HG02759 (cell line): ENCODE measurements at regions not wholly inside any gene's neighbourhood (a gene's known extent, or its start where the extent isn't known, plus 50 kb on each side); places are given as distances from the start of the nearest gene placed in this dataset.
A peak's percentile ranks its signal among the peaks of the same experiment; 100 is the strongest.

ENCODE experiments used
- ATAC-seq: cut with Tn5 transposase; IDR thresholded peaks from one replicate; pipeline ENCODE4 v1.9.1; 2021; ENCODE audit warnings: mild to moderate bottlenecking, moderate library complexity; ENCODE audit not compliant: unreplicated experiment

DNA sequence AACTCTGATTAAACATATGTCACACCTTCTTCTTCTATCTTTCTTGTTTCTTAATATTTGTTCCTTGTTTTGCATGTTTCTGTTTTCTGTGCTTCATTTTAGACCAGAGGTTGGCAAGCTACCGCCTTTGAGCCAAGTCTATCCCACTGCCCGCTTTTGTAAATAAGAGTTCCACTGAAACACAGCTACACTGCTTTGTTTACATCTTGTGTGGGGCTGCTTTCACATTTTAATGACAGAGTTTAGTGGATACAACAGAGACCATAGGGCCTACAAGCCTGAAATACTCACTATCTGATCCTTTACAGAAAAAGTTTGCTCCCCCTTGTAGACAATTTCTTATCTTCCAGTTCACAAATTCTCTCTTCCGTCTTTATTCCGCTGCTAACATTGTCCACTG is 109.4 kb upstream of the SPACA1 start:
- ATAC-seq: no peak

DNA sequence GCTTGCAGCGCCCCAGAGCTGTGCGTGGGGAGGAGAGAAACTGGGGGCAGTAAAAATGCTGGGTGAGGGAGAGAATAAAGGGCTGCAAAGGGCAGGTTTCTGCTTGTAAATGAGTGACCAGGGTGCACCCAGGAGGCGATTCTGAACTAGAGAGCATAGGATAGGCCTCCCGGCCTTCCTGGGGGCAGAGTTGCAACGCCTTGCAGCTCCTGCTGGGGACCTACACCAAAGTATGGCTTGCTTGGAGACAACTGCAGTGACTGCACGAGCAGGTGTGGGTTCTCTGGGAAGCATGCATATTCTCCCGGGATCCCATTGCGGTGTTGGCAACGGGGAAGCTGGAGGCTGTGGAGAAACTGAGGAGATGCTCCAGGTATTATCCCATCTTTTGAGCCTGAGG is 111.6 kb upstream of the SPACA1 start:
- ATAC-seq: no peak

GRCh38 chr6:87935196-87935595 is 112.4 kb upstream of the SPACA1 start:
- ATAC-seq: no peak

DNA sequence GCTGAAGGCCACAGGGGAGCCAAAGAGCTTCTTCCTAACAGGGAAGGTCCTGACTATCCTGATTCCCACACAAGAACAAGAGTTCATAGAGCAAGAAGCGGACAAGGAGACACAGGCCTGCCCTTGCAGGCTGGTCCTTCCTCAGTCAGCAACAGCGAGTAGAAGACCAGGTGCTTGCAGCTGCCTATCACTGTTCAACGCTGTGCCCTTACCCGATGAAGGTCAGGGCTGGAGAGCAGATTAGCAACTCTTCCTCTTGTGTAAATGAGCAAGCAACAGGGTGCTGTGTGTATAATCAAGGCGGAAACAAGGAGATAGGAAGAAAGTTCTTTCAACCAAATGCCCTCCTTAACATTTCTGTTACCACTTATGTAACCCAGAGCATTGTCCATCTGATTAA is 115.3 kb upstream of the SPACA1 start:
- no peak for ATAC-seq

- peak; percentile 65 for ATAC-seq
Observed at GRCh38 chr6:87929843-87930288, 117.8 kb upstream of the SPACA1 start.

DNA sequence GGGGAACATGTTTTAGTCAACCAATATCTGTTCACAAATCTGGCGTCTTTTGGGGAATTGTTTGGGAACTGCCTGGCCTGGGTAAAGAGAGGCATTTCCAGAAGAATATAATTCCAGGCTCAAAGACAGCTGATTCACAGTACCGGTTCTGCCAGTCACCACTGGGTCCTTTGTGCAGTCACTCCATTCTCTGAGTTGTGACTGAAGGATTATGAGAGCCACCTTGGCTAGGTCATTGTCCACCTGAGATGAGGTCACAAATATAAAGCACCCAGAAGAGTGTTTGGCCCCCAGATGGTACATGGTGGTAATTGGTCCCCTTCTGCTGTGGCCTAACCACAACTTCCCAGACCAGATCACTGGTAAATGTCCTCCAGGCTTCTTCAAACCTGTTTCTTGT is 121.0 kb upstream of the SPACA1 start:
- no peak for ATAC-seq

DNA sequence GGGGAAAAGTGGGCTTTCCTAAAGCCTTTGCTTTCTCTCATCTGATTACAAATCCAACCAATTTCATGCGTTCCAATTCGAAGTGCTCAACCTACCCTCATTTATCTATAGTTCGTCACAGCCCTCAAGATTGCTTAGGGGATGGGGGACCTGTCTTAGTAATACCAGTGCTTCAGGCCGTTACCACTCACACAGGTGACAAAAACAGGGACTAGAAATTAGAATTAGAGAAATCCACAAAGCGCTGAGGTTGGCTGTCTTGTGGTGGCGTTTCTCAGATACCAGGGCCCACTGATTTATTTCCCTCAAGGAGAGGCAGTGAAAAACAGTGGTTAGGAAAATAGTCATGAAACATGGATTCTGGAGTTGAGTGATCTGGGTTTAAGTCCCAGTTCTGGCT is 121.6 kb upstream of the SPACA1 start:
- ATAC-seq: no peak

- ATAC-seq: peak; percentile 43
Observed at GRCh38 chr6:87925373-87926060, 122.1 kb upstream of the SPACA1 start.

GRCh38 chr6:87923389-87924050 is 124.1 kb upstream of the SPACA1 start:
- no peak for ATAC-seq

DNA sequence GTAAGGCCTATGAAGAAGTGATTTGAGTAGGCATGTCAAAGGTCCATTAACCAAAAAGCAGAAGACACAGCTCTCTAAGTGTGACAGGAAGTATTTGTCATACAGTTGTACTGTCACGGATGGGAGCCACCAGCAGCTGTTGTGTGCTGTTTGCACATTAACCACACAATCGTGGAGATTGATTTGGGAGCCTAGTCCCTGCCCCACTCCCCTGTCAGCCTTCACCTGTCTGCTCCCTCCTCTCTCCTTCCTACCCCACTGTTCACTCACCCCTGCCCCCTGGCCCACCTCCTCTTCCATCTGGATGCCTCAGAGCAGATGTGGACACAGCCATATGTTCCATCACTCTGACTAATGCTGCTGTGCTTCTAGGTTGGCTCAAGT is 124.7 kb upstream of the SPACA1 start:
- ATAC-seq: peak; percentile 76

- ATAC-seq: peak; percentile 9
Observed at GRCh38 chr6:87922196-87922946, 125.3 kb upstream of the SPACA1 start.

- no peak for ATAC-seq
Observed at GRCh38 chr6:87921034-87921433, 126.6 kb upstream of the SPACA1 start.

- ATAC-seq: no peak
Observed at GRCh38 chr6:87920245-87920644, 127.4 kb upstream of the SPACA1 start.

DNA sequence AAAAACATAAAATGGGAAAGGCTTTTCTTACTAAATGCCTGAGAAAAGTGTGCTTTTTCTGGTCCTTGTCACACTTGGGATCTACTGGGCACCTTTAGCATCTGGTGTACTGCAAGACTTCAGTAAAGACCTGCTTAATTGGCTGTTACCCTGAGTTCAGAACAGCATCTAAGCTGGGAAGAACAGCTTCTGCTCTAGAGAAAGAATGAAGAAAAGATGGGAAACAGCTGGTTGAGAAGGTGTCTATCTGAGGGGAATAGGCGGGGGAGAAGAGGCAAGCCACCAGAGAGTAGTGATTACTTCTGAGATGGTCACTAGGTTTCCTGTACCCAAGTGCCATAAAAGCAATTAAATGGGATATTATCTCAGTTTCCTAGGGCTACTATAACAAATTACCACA is 128.2 kb upstream of the SPACA1 start:
- ATAC-seq: no peak

GRCh38 chr6:87919001-87919400 is 128.6 kb upstream of the SPACA1 start:
- no peak for ATAC-seq

- no peak for ATAC-seq
Observed at GRCh38 chr6:87918461-87918941, 129.1 kb upstream of the SPACA1 start.

DNA sequence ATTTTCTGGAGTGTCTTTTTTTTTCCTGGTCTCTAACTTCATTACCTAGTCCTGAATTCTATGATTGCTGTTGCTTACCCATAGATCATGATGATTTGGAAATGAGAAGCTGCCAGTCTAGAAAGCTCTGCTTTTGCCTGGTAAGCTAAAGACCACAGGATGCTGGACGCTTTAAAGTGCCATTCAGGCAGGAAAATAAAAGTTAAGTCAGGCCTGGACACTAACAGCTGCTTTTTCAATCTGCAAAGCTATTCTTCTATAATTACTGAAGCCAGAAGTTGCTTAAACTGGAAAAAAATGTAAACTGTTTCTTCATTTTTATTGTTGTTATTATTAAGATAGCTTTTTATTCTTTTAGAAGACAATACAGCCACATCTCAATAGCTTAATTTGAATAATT is 129.8 kb upstream of the SPACA1 start:
- no peak for ATAC-seq

DNA sequence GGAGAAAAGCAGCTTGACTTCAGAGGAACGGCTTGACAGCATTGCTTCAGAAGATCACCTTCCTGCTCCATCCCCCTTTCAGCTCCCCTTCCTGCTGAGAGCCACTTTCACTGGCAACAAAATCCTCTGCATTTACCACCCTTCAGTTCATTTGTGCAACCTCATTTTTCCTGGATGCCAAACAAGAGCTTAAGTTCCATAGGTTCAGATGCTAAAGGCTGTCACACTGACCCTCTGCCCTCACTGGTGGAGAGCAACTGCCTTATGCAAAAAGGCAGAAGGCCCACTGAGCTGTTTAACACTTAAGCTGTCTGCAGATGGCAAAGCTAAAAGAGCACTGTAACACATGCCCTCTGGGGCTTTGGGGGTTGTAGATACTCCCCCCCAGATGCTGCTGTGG is 131.2 kb upstream of the SPACA1 start:
- ATAC-seq: no peak

GRCh38 chr6:87914637-87915395 is 132.8 kb upstream of the SPACA1 start:
- peak; percentile 88 for ATAC-seq

DNA sequence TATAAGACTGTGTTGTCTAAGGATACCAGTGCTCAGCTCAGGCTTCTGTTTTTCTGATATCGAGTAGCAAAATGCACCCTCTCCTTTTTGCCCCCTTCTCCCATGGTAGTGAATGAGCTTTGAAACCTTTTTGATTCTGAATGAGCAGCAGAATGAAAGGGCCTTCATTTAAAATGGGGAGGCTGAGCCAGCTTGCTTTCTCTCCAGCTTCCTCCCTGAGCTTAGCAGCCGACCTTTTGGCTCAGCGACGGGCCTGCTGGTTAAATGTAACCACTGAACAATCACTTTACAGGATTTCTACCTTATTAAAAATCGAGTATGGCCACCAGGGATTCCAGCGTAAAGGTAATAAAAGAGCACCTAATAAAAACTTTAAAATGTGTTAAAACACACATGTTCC is 133.7 kb upstream of the SPACA1 start:
- ATAC-seq: no peak

DNA sequence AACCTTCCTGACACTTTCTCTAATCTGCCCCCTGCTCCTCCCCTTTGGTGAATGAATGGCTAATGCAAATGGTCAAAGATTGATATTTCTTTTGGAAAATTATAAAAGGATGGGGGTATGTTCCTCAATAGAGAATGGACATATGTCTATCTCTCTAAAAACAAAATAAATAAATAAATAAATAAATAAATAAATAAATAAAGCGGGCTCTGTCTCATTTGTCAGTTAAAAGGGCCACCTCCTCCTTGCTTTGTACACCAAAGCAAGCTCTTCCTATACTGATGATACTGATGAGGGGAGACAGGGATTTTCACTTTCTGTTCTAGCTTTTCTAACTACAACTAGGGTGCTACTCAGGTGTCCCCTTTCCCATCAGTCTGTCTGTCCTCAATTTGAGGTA is 135.5 kb upstream of the SPACA1 start:
- ATAC-seq: no peak
